Osteocyte (in vitro differentiated cells): ENCODE measurements at regions not wholly inside any gene's neighbourhood (a gene's known extent, or its start where the extent isn't known, plus 50 kb on each side); places are given as distances from the start of the nearest gene placed in this dataset.
"Not testable (repeated sequence)": the region's sequence is repeated elsewhere in the genome, so short reads cannot be mapped to it uniquely, and the experiment has no call there.

ENCODE experiments used
- DNase-seq: peaks from one replicate; pipeline ENCODE4 v3.0.0; 2021; ENCODE audit warnings: mixed read lengths; ENCODE audit not compliant: unreplicated experiment; ENCODE audit errors: extremely low spot score
- H3K27ac Mint-ChIP-seq: one replicate; pipeline ENCODE4 v1.8.0; 2021; ENCODE audit warnings: mild to moderate bottlenecking, mixed read lengths; ENCODE audit not compliant: unreplicated experiment
- H3K27me3 Mint-ChIP-seq: one replicate; pipeline ENCODE4 v1.8.0; 2021; ENCODE audit warnings: mixed read lengths; ENCODE audit not compliant: unreplicated experiment
- H3K36me3 Mint-ChIP-seq: one replicate; pipeline ENCODE4 v1.8.0; 2021; ENCODE audit warnings: mixed read lengths; ENCODE audit not compliant: unreplicated experiment
- H3K4me1 Mint-ChIP-seq: one replicate; pipeline ENCODE4 v1.8.0; 2021; ENCODE audit warnings: mixed read lengths; ENCODE audit not compliant: unreplicated experiment
- H3K4me3 Mint-ChIP-seq: one replicate; pipeline ENCODE4 v1.8.0; 2021; ENCODE audit warnings: mild to moderate bottlenecking, moderate library complexity, mixed read lengths; ENCODE audit not compliant: unreplicated experiment
- H3K9me3 Mint-ChIP-seq: one replicate; pipeline ENCODE4 v1.8.0; 2021; ENCODE audit warnings: mixed read lengths; ENCODE audit not compliant: unreplicated experiment
- TF ChIP-seq, protein P1 (sequence below): fragments of 200-600 bp; sonication (generic); IDR thresholded peaks from 2 replicates; pipeline ENCODE4 v1.5.0; 2021; ENCODE audit warnings: antibody characterized with exemption, mild to moderate bottlenecking, moderate library complexity

DNA sequence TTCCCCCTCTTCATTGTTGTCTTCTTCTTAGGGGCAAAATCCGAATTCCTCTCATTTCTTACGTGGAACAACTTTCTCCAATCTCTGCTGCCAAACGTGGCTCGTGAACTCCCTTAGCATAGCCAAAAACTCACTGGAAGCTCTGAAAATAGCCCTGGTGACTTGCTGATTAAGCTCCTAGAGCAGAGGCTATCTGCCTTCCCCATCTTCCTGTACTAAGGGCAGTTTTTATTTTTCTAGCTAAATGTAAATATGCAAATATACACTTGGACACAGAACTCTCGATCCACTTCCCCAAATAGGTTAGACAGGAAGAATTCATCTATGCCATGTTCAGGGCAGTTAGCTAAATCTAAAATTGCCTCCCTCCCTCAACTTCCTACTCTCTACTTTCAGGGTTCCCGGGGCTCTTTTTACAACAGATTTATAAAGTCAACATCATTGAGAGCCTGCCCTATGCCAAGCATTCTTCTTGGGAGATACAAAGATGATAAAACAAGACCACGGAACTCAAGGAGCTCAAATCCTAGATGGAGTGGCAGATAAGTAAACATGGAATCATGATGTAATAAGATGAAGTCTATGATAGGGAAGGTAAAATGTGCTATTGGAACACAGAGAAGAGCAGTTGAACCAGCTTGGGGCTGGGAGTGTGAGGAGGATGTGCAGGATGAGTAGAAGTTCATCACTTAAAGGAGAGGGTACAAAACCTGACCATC lies 59.4 kb upstream of the FMOD start:
- no peak overlapping the region for H3K27ac Mint-ChIP-seq
- peaks cover 4% of the 10 kb centered on the region for H3K4me1 Mint-ChIP-seq
- H3K4me3 Mint-ChIP-seq, result no peak overlapping the region
- H3K36me3 Mint-ChIP-seq, result no peaks in the 10 kb centered on the region
- TF ChIP-seq, protein P1, sequence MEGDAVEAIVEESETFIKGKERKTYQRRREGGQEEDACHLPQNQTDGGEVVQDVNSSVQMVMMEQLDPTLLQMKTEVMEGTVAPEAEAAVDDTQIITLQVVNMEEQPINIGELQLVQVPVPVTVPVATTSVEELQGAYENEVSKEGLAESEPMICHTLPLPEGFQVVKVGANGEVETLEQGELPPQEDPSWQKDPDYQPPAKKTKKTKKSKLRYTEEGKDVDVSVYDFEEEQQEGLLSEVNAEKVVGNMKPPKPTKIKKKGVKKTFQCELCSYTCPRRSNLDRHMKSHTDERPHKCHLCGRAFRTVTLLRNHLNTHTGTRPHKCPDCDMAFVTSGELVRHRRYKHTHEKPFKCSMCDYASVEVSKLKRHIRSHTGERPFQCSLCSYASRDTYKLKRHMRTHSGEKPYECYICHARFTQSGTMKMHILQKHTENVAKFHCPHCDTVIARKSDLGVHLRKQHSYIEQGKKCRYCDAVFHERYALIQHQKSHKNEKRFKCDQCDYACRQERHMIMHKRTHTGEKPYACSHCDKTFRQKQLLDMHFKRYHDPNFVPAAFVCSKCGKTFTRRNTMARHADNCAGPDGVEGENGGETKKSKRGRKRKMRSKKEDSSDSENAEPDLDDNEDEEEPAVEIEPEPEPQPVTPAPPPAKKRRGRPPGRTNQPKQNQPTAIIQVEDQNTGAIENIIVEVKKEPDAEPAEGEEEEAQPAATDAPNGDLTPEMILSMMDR, result no peak
- H3K27me3 Mint-ChIP-seq, result peaks cover 34% of the 10 kb centered on the region
- peaks cover 10% of the 10 kb centered on the region for H3K9me3 Mint-ChIP-seq
- no peak for DNase-seq

DNA sequence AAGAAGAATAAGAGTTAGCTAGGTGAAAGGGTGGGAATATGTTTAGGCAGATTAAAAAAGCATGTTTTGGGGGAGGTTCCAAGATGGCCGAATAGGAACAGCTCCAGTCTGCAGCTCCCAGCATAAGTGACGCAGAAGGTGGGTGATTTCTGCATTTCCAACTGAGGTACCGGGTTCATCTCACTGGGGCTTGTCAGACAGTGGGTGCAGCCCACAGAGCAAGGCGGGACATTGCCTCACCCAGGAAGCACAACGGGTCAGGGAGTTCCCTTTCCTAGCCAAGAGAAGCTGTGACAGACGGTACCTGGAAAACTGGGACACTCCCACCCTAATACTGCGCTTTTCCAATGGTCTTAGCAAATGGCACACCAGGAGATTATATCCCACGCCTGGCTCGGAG lies 60.5 kb upstream of the FMOD start:
- Mint-ChIP-seq H3K9me3 (peaks cover 10% of the 10 kb centered on the region), H3K27me3 (peaks cover 44% of the 10 kb centered on the region)
- H3K4me3 Mint-ChIP-seq, H3K27ac Mint-ChIP-seq, DNase-seq, H3K4me1 Mint-ChIP-seq, H3K36me3 Mint-ChIP-seq: not testable (repeated sequence)

DNA sequence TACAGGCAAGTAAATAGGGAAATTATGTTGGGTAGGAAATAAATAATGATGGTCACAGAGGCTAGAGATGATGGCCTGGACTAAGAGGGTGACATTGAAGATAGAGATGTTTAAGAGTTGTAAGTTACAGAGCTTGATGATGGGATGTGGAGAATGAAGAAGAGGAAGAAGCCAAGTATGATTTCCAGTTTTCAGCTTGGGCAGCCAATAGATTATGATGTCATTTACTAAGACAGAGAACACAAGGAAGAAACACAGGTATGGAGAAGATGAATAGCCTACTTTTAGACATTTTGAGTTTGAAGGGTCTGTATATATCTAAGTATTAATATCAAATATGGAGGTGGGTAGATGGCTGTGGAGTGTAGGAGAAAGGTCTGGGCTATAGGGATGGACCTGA lies 56.0 kb upstream of the PRELP start:
- peaks cover 46% of the 10 kb centered on the region for H3K27me3 Mint-ChIP-seq
- DNase-seq, result no peak
- TF ChIP-seq, protein P1, result no peak
- peaks cover 6% of the 10 kb centered on the region for H3K9me3 Mint-ChIP-seq
- H3K4me1 Mint-ChIP-seq, result no peaks in the 10 kb centered on the region
- no peaks in the 10 kb centered on the region for H3K36me3 Mint-ChIP-seq
- no peak overlapping the region for H3K27ac Mint-ChIP-seq
- H3K4me3 Mint-ChIP-seq, result no peak overlapping the region

DNA sequence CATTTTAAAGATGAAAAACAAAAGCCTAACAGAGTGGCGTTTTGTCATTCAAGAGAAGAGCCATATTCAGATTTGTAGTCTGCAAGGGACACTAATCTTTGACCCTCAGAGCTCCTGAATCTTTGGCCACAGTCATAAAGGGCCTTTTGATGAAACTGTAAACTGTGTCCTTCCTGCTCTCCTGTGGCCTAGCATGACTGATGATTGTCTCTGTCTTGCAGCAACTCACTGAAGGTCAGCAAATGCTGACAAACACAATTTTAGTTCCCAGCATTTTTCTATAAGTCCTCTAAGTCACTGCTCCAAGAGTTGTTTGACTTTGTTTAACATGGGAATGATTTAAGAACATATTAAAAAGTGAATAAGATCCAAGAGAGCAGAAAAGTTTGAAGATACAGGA lies 55.3 kb upstream of the PRELP start:
- H3K27me3 Mint-ChIP-seq, result peaks cover 45% of the 10 kb centered on the region
- no peak overlapping the region for H3K27ac Mint-ChIP-seq
- no peak overlapping the region for H3K4me3 Mint-ChIP-seq
- H3K36me3 Mint-ChIP-seq, result no peaks in the 10 kb centered on the region
- H3K9me3 Mint-ChIP-seq, result no peaks in the 10 kb centered on the region
- DNase-seq, result peak; percentile 2
- TF ChIP-seq, protein P1, result no peak
- H3K4me1 Mint-ChIP-seq, result no peaks in the 10 kb centered on the region

DNA sequence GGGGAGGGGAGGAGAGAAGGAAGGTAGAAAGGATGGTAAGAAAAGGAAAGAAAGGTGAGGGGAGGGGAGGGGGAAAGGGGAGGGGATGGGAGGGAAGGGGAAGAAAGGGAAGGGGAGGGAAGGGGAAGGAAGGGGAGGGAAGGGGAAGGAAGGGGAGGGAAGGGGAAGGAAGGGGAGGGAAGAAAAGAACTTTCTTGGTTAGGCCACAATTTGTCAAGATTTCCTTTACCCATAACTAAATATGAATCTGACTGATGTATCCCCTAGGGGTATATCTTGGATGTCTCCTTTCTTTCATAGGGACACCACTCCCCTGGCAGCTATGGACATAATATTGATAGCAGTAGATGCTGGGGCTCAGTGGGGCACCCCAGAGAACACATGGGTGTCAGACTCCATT lies 54.4 kb upstream of the PRELP start:
- no peak overlapping the region for H3K27ac Mint-ChIP-seq
- H3K4me1 Mint-ChIP-seq, result peaks cover 2% of the 10 kb centered on the region
- H3K27me3 Mint-ChIP-seq, result peaks cover 45% of the 10 kb centered on the region
- DNase-seq, result peak; percentile 54
- TF ChIP-seq, protein P1, result no peak
- no peaks in the 10 kb centered on the region for H3K9me3 Mint-ChIP-seq
- H3K4me3 Mint-ChIP-seq, result no peak overlapping the region
- H3K36me3 Mint-ChIP-seq, result no peaks in the 10 kb centered on the region
